IPS DF 6.9 (cell line): ENCODE measurements at regions not wholly inside any gene's neighbourhood (a gene's known extent, or its start where the extent isn't known, plus 50 kb on each side); places are given as distances from the start of the nearest gene placed in this dataset.

Experiments
- DNase-seq: peaks from one replicate; pipeline ENCODE4 v3.0.0-alpha.2; 2013; ENCODE audit warnings: low read depth, low spot score
- H3K27ac ChIP-seq: one replicate; pipeline ENCODE4 v1.5.1; 2013; ENCODE audit warnings: low read length, control low read depth
- H3K27me3 ChIP-seq: 2 replicates; pipeline ENCODE4 v1.6.1; 2013; ENCODE audit warnings: mild to moderate bottlenecking, low read length; ENCODE audit not compliant: control insufficient read depth, insufficient read depth
- H3K36me3 ChIP-seq: 2 replicates; pipeline ENCODE4 v1.6.1; 2013; ENCODE audit warnings: low read length; ENCODE audit not compliant: control insufficient read depth, insufficient read depth
- H3K4me1 ChIP-seq: 2 replicates; pipeline ENCODE4 v1.6.1; 2013; ENCODE audit warnings: low read length; ENCODE audit not compliant: control insufficient read depth, insufficient read depth
- H3K4me3 ChIP-seq: 2 replicates; pipeline ENCODE4 v1.5.1; 2013; ENCODE audit warnings: mild to moderate bottlenecking, low read length
- H3K9me3 ChIP-seq: 2 replicates; pipeline ENCODE4 v1.6.1; 2013; ENCODE audit warnings: low read length, inconsistent platforms; ENCODE audit not compliant: control insufficient read depth, insufficient read depth
- WGBS: extraction: QIAGEN DNeasy Blood & Tissue Kit; methylation state at CpG from one replicate; pipeline ENCODE4 v1.1.7; 2013; ENCODE audit warnings: mixed read lengths, missing lambda C conversion rate; ENCODE audit not compliant: insufficient read length, insufficient coverage; 5-methylcytosine and 5-hydroxymethylcytosine counted together

- Histone ChIP-seq H3K4me3 (no peak overlapping the region), H3K27me3 (no peaks in the 10 kb centered on the region), H3K4me1 (no peaks in the 10 kb centered on the region), H3K36me3 (no peaks in the 10 kb centered on the region), H3K9me3 (no peaks in the 10 kb centered on the region), H3K27ac (no peak overlapping the region)
- no CpG with 5 or more reads among the region's 11 CpGs for WGBS
- no peak for DNase-seq
Measured at GRCh38 chr7:153027210-153027609, 267.7 kb downstream of the ACTR3B start.

- Histone ChIP-seq H3K4me1 (no peaks in the 10 kb centered on the region), H3K27ac (no peak overlapping the region), H3K9me3 (no peaks in the 10 kb centered on the region), H3K4me3 (no peak overlapping the region), H3K27me3 (no peaks in the 10 kb centered on the region), H3K36me3 (no peaks in the 10 kb centered on the region)
- no CpG with 5 or more reads among the region's 13 CpGs for WGBS
- no peak for DNase-seq
Measured at GRCh38 chr7:153027904-153028303, 268.4 kb downstream of the ACTR3B start.

- Histone ChIP-seq H3K9me3 (no peaks in the 10 kb centered on the region), H3K4me3 (no peak overlapping the region), H3K27ac (no peak overlapping the region), H3K36me3 (no peaks in the 10 kb centered on the region), H3K4me1 (no peaks in the 10 kb centered on the region), H3K27me3 (no peaks in the 10 kb centered on the region)
- WGBS: no CpG with 5 or more reads among the region's 5 CpGs
- no peak for DNase-seq
Measured at GRCh38 chr7:153030976-153031375, 271.4 kb downstream of the ACTR3B start.

GRCh38 chr7:153034791-153035190 lies 275.2 kb downstream of the ACTR3B start:
- Histone ChIP-seq H3K27me3 (no peaks in the 10 kb centered on the region; the same call in 1 of the 2 replicates), H3K27ac (no peak overlapping the region), H3K36me3 (no peaks in the 10 kb centered on the region), H3K4me3 (no peak overlapping the region), H3K4me1 (no peaks in the 10 kb centered on the region), H3K9me3 (no peaks in the 10 kb centered on the region)
- DNase-seq: no peak
- WGBS: no CpG with 5 or more reads among the region's 8 CpGs

- Histone ChIP-seq H3K27ac (no peak overlapping the region), H3K9me3 (no peaks in the 10 kb centered on the region), H3K4me3 (no peak overlapping the region), H3K27me3 (no peaks in the 10 kb centered on the region; the same call in 1 of the 2 replicates), H3K36me3 (no peaks in the 10 kb centered on the region), H3K4me1 (no peaks in the 10 kb centered on the region)
- DNase-seq: no peak
- no CpG with 5 or more reads among the region's 4 CpGs for WGBS
Measured at GRCh38 chr7:153036396-153037063, 277.0 kb downstream of the ACTR3B start.

GRCh38 chr7:153043440-153043839 lies 283.9 kb downstream of the ACTR3B start:
- H3K9me3 ChIP-seq: no peaks in the 10 kb centered on the region
- no CpG with 5 or more reads among the region's 9 CpGs for WGBS

GRCh38 chr7:153044981-153045380 lies 285.4 kb downstream of the ACTR3B start:
- H3K36me3 ChIP-seq: no peaks in the 10 kb centered on the region
- H3K27ac ChIP-seq: no peak overlapping the region
- no peaks in the 10 kb centered on the region for H3K27me3 ChIP-seq
- H3K4me3 ChIP-seq: no peak overlapping the region
- H3K4me1 ChIP-seq: no peaks in the 10 kb centered on the region
- DNase-seq: no peak
- no peaks in the 10 kb centered on the region for H3K9me3 ChIP-seq

More at GRCh38 chr7:153043440-153043839, 283.9 kb downstream of the ACTR3B start:
- no peak for DNase-seq
- no peak overlapping the region for H3K27ac ChIP-seq
- H3K36me3 ChIP-seq: no peaks in the 10 kb centered on the region
- H3K27me3 ChIP-seq: no peaks in the 10 kb centered on the region; the same call in 1 of the 2 replicates
- H3K4me3 ChIP-seq: no peak overlapping the region
- no peaks in the 10 kb centered on the region for H3K4me1 ChIP-seq

GRCh38 chr7:153047079-153047959 lies 287.8 kb downstream of the ACTR3B start:
- WGBS: no CpG with 5 or more reads among the region's 21 CpGs
- no peaks in the 10 kb centered on the region for H3K9me3 ChIP-seq
- no peak for DNase-seq

GRCh38 chr7:153052206-153052605 lies 292.7 kb downstream of the ACTR3B start:
- Histone ChIP-seq H3K27me3 (no peaks in the 10 kb centered on the region), H3K36me3 (no peaks in the 10 kb centered on the region), H3K9me3 (no peaks in the 10 kb centered on the region), H3K4me3 (no peak overlapping the region), H3K4me1 (no peaks in the 10 kb centered on the region), H3K27ac (no peak overlapping the region)
- no peak for DNase-seq
- WGBS: no CpG with 5 or more reads among the region's 5 CpGs

More at GRCh38 chr7:153047079-153047959, 287.8 kb downstream of the ACTR3B start:
- no peaks in the 10 kb centered on the region for H3K4me1 ChIP-seq
- H3K27me3 ChIP-seq: no peaks in the 10 kb centered on the region
- H3K27ac ChIP-seq: no peak overlapping the region
- H3K4me3 ChIP-seq: no peak overlapping the region
- no peaks in the 10 kb centered on the region for H3K36me3 ChIP-seq

GRCh38 chr7:153061910-153062528 lies 302.5 kb downstream of the ACTR3B start:
- no peaks in the 10 kb centered on the region for H3K36me3 ChIP-seq
- H3K9me3 ChIP-seq: no peaks in the 10 kb centered on the region
- no CpG with 5 or more reads among the region's 13 CpGs for WGBS
- H3K27ac ChIP-seq: no peak overlapping the region
- no peak overlapping the region for H3K4me3 ChIP-seq
- no peaks in the 10 kb centered on the region for H3K27me3 ChIP-seq
- no peaks in the 10 kb centered on the region for H3K4me1 ChIP-seq
- DNase-seq: peak; percentile 13
